ENCODE measurements at regions not wholly inside any gene's neighbourhood (a gene's known extent, or its start where the extent isn't known, plus 50 kb on each side); places are given as distances from the start of the nearest gene placed in this dataset.

GRCh38 chr22:44557064-44557748, 59.2 kb upstream of the RTL6 start:
- no peaks in the 10 kb centered on the region for H3K4me1 ChIP-seq

GRCh38 chr22:44555597-44555996, 57.6 kb upstream of the RTL6 start:
- no peak for ATAC-seq
- DNase-seq: no peak
- intact Hi-C loops (cut with DNase I): no loop called here
- Histone ChIP-seq H3K9me3 (no peaks in the 10 kb centered on the region), H3K36me3 (ENCODE audit: insufficient read depth in 1 of 2, low read depth in 1 of 2) (no peaks in the 10 kb centered on the region), H3K4me3 (no peak overlapping the region), H3K4me1 (no peaks in the 10 kb centered on the region), H3K27me3 (ENCODE audit: insufficient read depth in 3 of 3, low read length in 2 of 3) (peaks cover 4 to 42% (median 4%) of the 10 kb centered on the region in 3 donors), H3K27ac (no peak overlapping the region)
- no peak for TF ChIP-seq CTCF (IDR thresholded peaks at IDR 0.05)
- 80 to 89% (median 82%) methylated on average over 2 of the region's 2 CpGs for WGBS, 3 donors

More at GRCh38 chr22:44557064-44557748, 59.2 kb upstream of the RTL6 start:
- H3K4me3 ChIP-seq: no peak overlapping the region
- DNase-seq (no peak), ATAC-seq (no peak)
- WGBS, 3 donors: 93 to 95% (median 94%) methylated on average over 8 of the region's 8 CpGs
- H3K9me3 ChIP-seq: no peaks in the 10 kb centered on the region
- TF ChIP-seq CTCF (IDR thresholded peaks at IDR 0.05): no peak
- H3K27me3 ChIP-seq (ENCODE audit: insufficient read depth in 3 of 3, low read length in 2 of 3): peaks cover 4 to 42% (median 4%) of the 10 kb centered on the region in 3 donors
- no peaks in the 10 kb centered on the region for H3K36me3 ChIP-seq (ENCODE audit: insufficient read depth in 1 of 2, low read depth in 1 of 2)
- no peak overlapping the region for H3K27ac ChIP-seq
- intact Hi-C loops (cut with DNase I): no loop called here

GRCh38 chr22:44555046-44555445, 57.0 kb upstream of the RTL6 start:
- intact Hi-C loops (cut with DNase I): no loop called here
- H3K27me3 ChIP-seq (ENCODE audit: insufficient read depth in 3 of 3, low read length in 2 of 3): peaks cover 4 to 40% (median 4%) of the 10 kb centered on the region in 3 donors
- no peaks in the 10 kb centered on the region for H3K36me3 ChIP-seq (ENCODE audit: insufficient read depth in 1 of 2, low read depth in 1 of 2)
- no peaks in the 10 kb centered on the region for H3K4me1 ChIP-seq
- no peak for TF ChIP-seq CTCF (IDR thresholded peaks at IDR 0.05)
- H3K27ac ChIP-seq: no peak overlapping the region
- no peaks in the 10 kb centered on the region for H3K9me3 ChIP-seq
- H3K4me3 ChIP-seq: no peak overlapping the region
- WGBS, 3 donors: 19 to 44% (median 24%) methylated on average over 6 of the region's 6 CpGs
- ATAC-seq (no peak), DNase-seq (no peak)

GRCh38 chr22:44554411-44554810, 56.4 kb upstream of the RTL6 start:
- no peak for DNase-seq
- H3K27me3 ChIP-seq (ENCODE audit: insufficient read depth in 3 of 3, low read length in 2 of 3): peaks cover 3 to 40% (median 4%) of the 10 kb centered on the region in 3 donors
- WGBS, 3 donors: 74 to 78% (median 74%) methylated on average over 7 of the region's 7 CpGs

More at GRCh38 chr22:44554411-44554810, 56.4 kb upstream of the RTL6 start:
- H3K36me3 ChIP-seq (ENCODE audit: insufficient read depth in 1 of 2, low read depth in 1 of 2): no peaks in the 10 kb centered on the region
- no peak for ATAC-seq
- no peaks in the 10 kb centered on the region for H3K9me3 ChIP-seq
- no peak for TF ChIP-seq CTCF (IDR thresholded peaks at IDR 0.05)
- no peaks in the 10 kb centered on the region for H3K4me1 ChIP-seq
- intact Hi-C loops (cut with DNase I): no loop called here
- H3K27ac ChIP-seq: no peak overlapping the region
- H3K4me3 ChIP-seq: no peak overlapping the region

Measured in psoas muscle (tissue), 7 donors.